Fibroblast of mammary gland (primary cell): ENCODE measurements at regions not wholly inside any gene's neighbourhood (a gene's known extent, or its start where the extent isn't known, plus 50 kb on each side); places are given as distances from the start of the nearest gene placed in this dataset.

ENCODE experiments used
- DNase-seq: peaks from one replicate; pipeline ENCODE4 v3.0.0-alpha.2; 2010; ENCODE audit warnings: low read depth
- H3K4me3 ChIP-seq: 2 replicates; pipeline ENCODE4 v1.5.1; 2011; ENCODE audit warnings: low read depth, mild to moderate bottlenecking, low read length, moderate library complexity; ENCODE audit not compliant: control insufficient read depth
- TF ChIP-seq, protein P1 (sequence below): conservative IDR thresholded peaks from 2 replicates; pipeline ENCODE4 v1.5.1; 2011; ENCODE audit warnings: low read depth, low read length, inconsistent platforms; ENCODE audit not compliant: control insufficient read depth, insufficient read depth

DNA sequence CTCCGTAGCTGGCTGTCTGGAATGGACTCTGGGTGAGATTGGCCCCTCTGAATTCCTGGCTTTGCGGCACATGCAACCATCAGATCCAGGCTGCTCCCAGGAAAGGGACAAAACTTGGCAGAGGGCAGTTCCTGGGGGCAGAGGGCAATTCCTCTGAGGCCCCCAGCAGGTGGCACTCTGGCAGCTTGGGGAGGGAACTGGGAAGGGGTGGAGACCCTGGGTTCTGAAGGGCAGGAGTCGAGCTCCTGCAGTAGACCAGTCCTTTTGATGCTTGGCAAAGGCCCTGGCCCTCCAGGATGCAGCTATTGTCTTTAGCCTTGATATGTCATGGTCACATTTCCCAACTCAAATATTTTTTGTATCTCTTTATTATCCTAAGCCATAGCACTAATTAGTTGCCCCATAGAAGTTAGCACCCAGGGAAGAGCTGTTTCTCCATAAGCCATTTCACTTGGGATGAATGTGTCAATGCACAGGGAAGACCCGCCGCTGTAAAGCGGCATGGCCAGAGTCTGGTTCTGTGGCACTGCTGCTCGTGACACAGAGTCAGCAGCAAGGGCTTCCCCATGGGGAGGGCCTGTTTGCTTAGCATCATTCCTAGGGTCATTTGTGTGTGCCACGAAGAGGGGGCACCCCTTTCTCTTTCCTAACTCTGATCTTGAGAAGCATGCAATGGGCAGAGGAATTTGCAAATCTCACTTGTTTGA lies 51.2 kb upstream of the CDK20 start:
- TF ChIP-seq, protein P1, sequence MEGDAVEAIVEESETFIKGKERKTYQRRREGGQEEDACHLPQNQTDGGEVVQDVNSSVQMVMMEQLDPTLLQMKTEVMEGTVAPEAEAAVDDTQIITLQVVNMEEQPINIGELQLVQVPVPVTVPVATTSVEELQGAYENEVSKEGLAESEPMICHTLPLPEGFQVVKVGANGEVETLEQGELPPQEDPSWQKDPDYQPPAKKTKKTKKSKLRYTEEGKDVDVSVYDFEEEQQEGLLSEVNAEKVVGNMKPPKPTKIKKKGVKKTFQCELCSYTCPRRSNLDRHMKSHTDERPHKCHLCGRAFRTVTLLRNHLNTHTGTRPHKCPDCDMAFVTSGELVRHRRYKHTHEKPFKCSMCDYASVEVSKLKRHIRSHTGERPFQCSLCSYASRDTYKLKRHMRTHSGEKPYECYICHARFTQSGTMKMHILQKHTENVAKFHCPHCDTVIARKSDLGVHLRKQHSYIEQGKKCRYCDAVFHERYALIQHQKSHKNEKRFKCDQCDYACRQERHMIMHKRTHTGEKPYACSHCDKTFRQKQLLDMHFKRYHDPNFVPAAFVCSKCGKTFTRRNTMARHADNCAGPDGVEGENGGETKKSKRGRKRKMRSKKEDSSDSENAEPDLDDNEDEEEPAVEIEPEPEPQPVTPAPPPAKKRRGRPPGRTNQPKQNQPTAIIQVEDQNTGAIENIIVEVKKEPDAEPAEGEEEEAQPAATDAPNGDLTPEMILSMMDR = no peak
- no peak for DNase-seq
- no peak overlapping the region for H3K4me3 ChIP-seq

DNA sequence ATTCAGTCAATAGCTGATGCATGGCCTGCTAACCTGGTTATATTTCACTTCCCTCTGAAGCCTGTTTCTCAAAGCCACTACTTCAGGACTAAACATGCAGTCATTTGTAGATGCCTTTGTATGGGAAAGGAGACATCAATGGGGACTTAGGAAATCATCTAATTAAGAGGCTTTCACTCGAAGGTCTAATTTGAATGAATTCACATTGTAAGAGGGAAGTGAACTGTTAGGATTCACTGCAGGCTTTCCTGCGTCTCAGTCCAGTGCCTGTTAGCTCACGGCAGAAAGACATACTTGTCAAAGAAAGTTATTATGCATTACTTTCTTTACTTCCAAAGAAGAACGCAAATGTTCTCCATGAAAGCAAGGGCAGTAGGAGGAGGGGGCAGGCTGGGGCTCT lies 50.6 kb upstream of the CDK20 start:
- no peak overlapping the region for H3K4me3 ChIP-seq
- DNase-seq = no peak
- TF ChIP-seq, protein P1 = no peak
